Endothelial cell of umbilical vein (primary cell): ENCODE measurements at regions not wholly inside any gene's neighbourhood (a gene's known extent, or its start where the extent isn't known, plus 50 kb on each side); places are given as distances from the start of the nearest gene placed in this dataset.

ENCODE experiments used
- BruUV-seq: library from RNA; stranded (reverse); fragments of 400-500 nt; replicated peaks from 2 replicates; lab custom pipeline; 2021; lab: Mats Ljungman, UMichigan
- CTCF ChIA-PET: fragments of 300-600, 350-600 bp; sonication (Branson Sonifier 250); formaldehyde crosslinking; loops from one replicate; lab custom pipeline; 2021; ENCODE audit warnings: antibody characterized with exemption, inconsistent platforms; lab: Charles Lee
- POLR2A ChIA-PET: fragments of 300-600, 350-600 bp; sonication (Branson Sonifier 250); formaldehyde crosslinking; loops from one replicate; lab custom pipeline; 2021; ENCODE audit warnings: antibody characterized with exemption, inconsistent platforms; lab: Charles Lee
- DNase-seq: peaks from one replicate; pipeline ENCODE4 v3.0.0-alpha.2; 2011; ENCODE audit warnings: low read depth, low spot score
- FAIRE-seq: peaks from 2 replicates; lab custom pipeline; 2011; peaks lifted over from hg19 to GRCh38; lab: Jason Lieb, UNC
- H2AFZ ChIP-seq: 2 replicates; pipeline ENCODE4 v1.6.0; 2012; ENCODE audit warnings: low read depth, low read length, control low read depth, inconsistent platforms
- H3K27ac ChIP-seq: 2 replicates; pipeline ENCODE4 v1.5.1; 2011; ENCODE audit warnings: low read depth, mild to moderate bottlenecking, control low read depth, low read length, moderate library complexity; ENCODE audit not compliant: insufficient read depth
- H3K27me3 ChIP-seq, 2 experiments: 2 replicates each; pipeline versions ENCODE4 v1.6.0 to v1.6.1; 2011; ENCODE audit warnings: low read length in 2 of 2, mixed read lengths in 1 of 2; ENCODE audit not compliant: control insufficient read depth in 2 of 2, insufficient read depth in 2 of 2
- H3K36me3 ChIP-seq, 2 experiments: 2 replicates in 1 of 2; 3 replicates in 1 of 2; pipeline ENCODE4 v1.5.1; 2011; ENCODE audit warnings: low read length in 2 of 2, mild to moderate bottlenecking in 1 of 2, moderate library complexity in 1 of 2; ENCODE audit not compliant: control insufficient read depth in 2 of 2, insufficient read depth in 2 of 2; ENCODE audit errors: extremely low read depth in 1 of 2
- H3K4me1 ChIP-seq: 3 replicates; pipeline ENCODE4 v1.5.1; 2011; ENCODE audit warnings: mild to moderate bottlenecking, low read length; ENCODE audit not compliant: control insufficient read depth, insufficient read depth; ENCODE audit errors: extremely low read depth
- H3K4me2 ChIP-seq: 2 replicates; pipeline ENCODE4 v1.6.1; 2011; ENCODE audit warnings: low read length, control low read depth, mixed read lengths; ENCODE audit not compliant: insufficient read depth
- H3K4me3 ChIP-seq, 3 experiments: fragments of 200-600 bp in 1 of 3; sonication (generic), shearing (Covaris generic) in 1 of 3; replicated peaks in 1 of 3; 2 replicates each; pipeline ENCODE4 v1.5.1; 2011 to 2016; ENCODE audit warnings: control low read depth in 3 of 3, low read length in 3 of 3, mild to moderate bottlenecking in 2 of 3, inconsistent platforms in 1 of 3, low read depth in 1 of 3, moderate library complexity in 1 of 3; ENCODE audit not compliant: insufficient read depth in 1 of 3
- H3K79me2 ChIP-seq: 2 replicates; pipeline ENCODE4 v1.6.0; 2012; ENCODE audit warnings: low read length, inconsistent platforms; ENCODE audit not compliant: control insufficient read depth, insufficient read depth
- H3K9ac ChIP-seq: replicated peaks from 2 replicates; pipeline ENCODE3; 2011; ENCODE audit warnings: low read length, control low read depth; ENCODE audit not compliant: insufficient read depth; ENCODE audit errors: extremely low read depth
- H3K9me1 ChIP-seq: replicated peaks from 3 replicates; pipeline ENCODE4 v1.6.0; 2011; ENCODE audit warnings: mild to moderate bottlenecking, low read length; ENCODE audit not compliant: control insufficient read depth, insufficient read depth; ENCODE audit errors: extremely low read depth
- H3K9me3 ChIP-seq: replicated peaks from 2 replicates; pipeline ENCODE4 v1.5.1; 2012; ENCODE audit warnings: low read length, inconsistent platforms; ENCODE audit not compliant: control insufficient read depth, insufficient read depth
- H4K20me1 ChIP-seq: replicated peaks from 2 replicates; pipeline ENCODE3; 2011; ENCODE audit warnings: mild to moderate bottlenecking, low read length; ENCODE audit not compliant: control insufficient read depth, insufficient read depth; ENCODE audit errors: extremely low read depth
- CTCF ChIP-seq, 2 donors: IDR thresholded peaks; 1 replicate in 1 of 2; 2 replicates in 1 of 2; pipeline ENCODE4 v1.5.1; 2011; ENCODE audit warnings: low read length in 2 of 2, mild to moderate bottlenecking in 2 of 2, moderate library complexity in 2 of 2, control low read depth in 1 of 2, inconsistent platforms in 1 of 2, low read depth in 1 of 2; ENCODE audit not compliant: insufficient read depth in 1 of 2; ENCODE audit errors: extremely low read depth in 1 of 2
- EZH2 ChIP-seq: IDR thresholded peaks from 2 replicates; pipeline ENCODE4 v1.6.1; 2012; ENCODE audit warnings: borderline replicate concordance, low read depth, mild to moderate bottlenecking, moderate library complexity, low read length, inconsistent platforms; ENCODE audit not compliant: severe bottlenecking
- FOS ChIP-seq: IDR thresholded peaks from 2 replicates; pipeline ENCODE4 v1.6.1; 2011; ENCODE audit warnings: mild to moderate bottlenecking, low read length, moderate library complexity, borderline replicate concordance; ENCODE audit not compliant: insufficient read depth
- GATA2 ChIP-seq: IDR thresholded peaks from 2 replicates; pipeline ENCODE4 v1.7.0; 2011; ENCODE audit warnings: low read depth, mild to moderate bottlenecking, moderate library complexity, mixed read lengths, low read length; ENCODE audit not compliant: insufficient read length, insufficient read depth
- JUN ChIP-seq: IDR thresholded peaks from 2 replicates; pipeline ENCODE4 v1.6.1; 2011; ENCODE audit warnings: borderline replicate concordance, low read depth; ENCODE audit not compliant: insufficient read length, insufficient read depth
- MYC ChIP-seq: IDR thresholded peaks from one replicate; pipeline ENCODE4 v1.6.1; 2011; ENCODE audit warnings: mild to moderate bottlenecking, low read depth, low read length
- POLR2A ChIP-seq: IDR thresholded peaks from 2 replicates; pipeline ENCODE4 v1.6.1; 2012; ENCODE audit warnings: low read depth, mild to moderate bottlenecking, control low read depth, low read length
- POLR2AphosphoS5 ChIP-seq: IDR thresholded peaks from 2 replicates; pipeline ENCODE4 v1.6.1; 2012; ENCODE audit warnings: low read depth, mild to moderate bottlenecking, control low read depth, low read length, moderate library complexity; ENCODE audit not compliant: insufficient read depth
- dilution Hi-C: fragments of 300-500 bp; cut with MboI; formaldehyde crosslinking; loops from one replicate; pipeline ENCODE4 v1.15.0; 2019; ENCODE audit warnings: low sequenced_read_pairs; ENCODE audit not compliant: extremely low pct_ligation_motif_present
- intact Hi-C: fragments of 100-400 bp; cut with micrococcal nuclease; formaldehyde crosslinking; loops from one replicate; pipeline ENCODE4 v1.10.0; 2022
- TF ChIP-seq, protein P1 (sequence below): IDR thresholded peaks from 2 replicates; pipeline ENCODE4 v1.6.1; 2011; ENCODE audit not compliant: insufficient read depth, insufficient read length

- Histone ChIP-seq H3K9me3 (peaks cover 3% of the 10 kb centered on the region), H3K9me1 (no peaks in the 10 kb centered on the region), H3K4me1 (no peaks in the 10 kb centered on the region), H2AFZ (no peak overlapping the region), H3K4me2 (no peak overlapping the region), H3K4me3 (no peak overlapping the region), H3K27me3 (no peaks in the 10 kb centered on the region), H4K20me1 (no peaks in the 10 kb centered on the region), H3K27ac (no peak overlapping the region), H3K36me3 (no peaks in the 10 kb centered on the region), H3K9ac (no peak overlapping the region), H3K79me2 (no peaks in the 10 kb centered on the region)
- POLR2A ChIA-PET: no interaction called here
- TF ChIP-seq POLR2AphosphoS5 (no peak), MYC (no peak), EZH2 (no peak), FOS (no peak)
- FAIRE-seq (no peak), DNase-seq (no peak)
- BruUV-seq: no TSS peak
- dilution Hi-C loops: no loop called here
- intact Hi-C loops: no loop called here
- CTCF ChIA-PET: no interaction called here
Measured at GRCh38 chr10:107553470-107553869, 389.0 kb upstream of the SORCS1 start.

- Histone ChIP-seq H3K9me1 (no peaks in the 10 kb centered on the region), H3K4me3 (no peak overlapping the region), H3K9ac (no peak overlapping the region), H3K4me1 (no peaks in the 10 kb centered on the region), H3K27ac (no peak overlapping the region), H3K27me3 (no peaks in the 10 kb centered on the region), H3K79me2 (no peaks in the 10 kb centered on the region), H3K36me3 (no peaks in the 10 kb centered on the region), H3K9me3 (peaks cover 2% of the 10 kb centered on the region), H3K4me2 (no peak overlapping the region), H4K20me1 (no peaks in the 10 kb centered on the region), H2AFZ (no peak overlapping the region)
- DNase-seq (no peak), FAIRE-seq (no peak)
- CTCF ChIA-PET: no interaction called here
- TF ChIP-seq, protein P1, sequence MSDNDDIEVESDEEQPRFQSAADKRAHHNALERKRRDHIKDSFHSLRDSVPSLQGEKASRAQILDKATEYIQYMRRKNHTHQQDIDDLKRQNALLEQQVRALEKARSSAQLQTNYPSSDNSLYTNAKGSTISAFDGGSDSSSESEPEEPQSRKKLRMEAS: no peak
- TF ChIP-seq FOS (no peak), POLR2A (no peak), CTCF (IDR thresholded peaks at IDR 0.05; ENCODE audit: extremely low read depth in 1 of 2, insufficient read depth in 1 of 2, low read depth in 1 of 2, low read length in 2 of 2) (no peak), EZH2 (no peak), GATA2 (no peak), JUN (no peak), POLR2AphosphoS5 (no peak), MYC (no peak)
- dilution Hi-C loops (no loop called here), intact Hi-C loops (no loop called here)
- no TSS peak for BruUV-seq
- POLR2A ChIA-PET: no interaction called here
Measured at GRCh38 chr10:107552963-107553362, 388.5 kb upstream of the SORCS1 start.
